NCI-H226 (cell line): ENCODE measurements at regions not wholly inside any gene's neighbourhood (a gene's known extent, or its start where the extent isn't known, plus 50 kb on each side); places are given as distances from the start of the nearest gene placed in this dataset.

ENCODE experiments used
- DNase-seq: peaks from one replicate; pipeline ENCODE4 v3.0.0-alpha.2; 2015

DNA sequence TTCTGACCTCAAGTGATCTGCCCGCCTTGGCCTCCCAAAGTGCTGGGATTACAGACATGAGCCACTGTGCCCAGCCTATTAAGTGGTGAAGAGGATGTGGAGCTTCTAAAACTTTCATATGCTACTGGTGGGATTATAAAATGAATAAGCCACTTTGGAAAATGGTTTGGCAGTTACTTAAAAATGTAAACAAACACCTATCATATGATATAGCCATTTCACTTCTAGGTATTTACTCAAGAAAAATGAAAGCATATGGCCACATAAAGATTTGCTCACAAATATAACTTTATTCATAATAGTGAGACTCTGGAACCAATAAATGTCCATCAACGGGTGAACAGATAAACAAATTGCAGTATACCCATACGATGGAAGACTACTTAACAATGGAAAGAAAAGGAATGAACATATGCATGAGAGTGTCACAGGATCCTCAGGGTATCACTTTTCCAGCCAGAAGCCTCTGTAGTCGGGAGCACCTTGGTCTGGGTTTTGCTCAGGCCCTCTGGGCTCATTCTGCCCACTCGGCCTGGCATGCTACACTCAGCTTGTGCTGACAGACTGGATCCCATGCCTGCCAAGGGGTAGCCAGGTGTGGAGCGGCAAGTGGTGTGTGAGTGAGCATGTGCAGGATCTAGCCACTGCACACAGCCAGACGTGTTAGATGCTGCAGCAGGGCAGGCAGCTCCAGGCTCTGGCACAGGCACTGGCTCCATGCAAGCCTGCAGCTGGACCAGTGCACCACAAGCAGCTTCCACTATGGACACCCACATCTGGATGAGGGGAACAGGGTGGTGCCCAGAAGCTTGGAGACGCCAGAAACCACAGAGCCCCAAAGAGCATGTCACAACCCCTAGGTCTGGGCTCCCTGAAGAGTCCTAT, 213.2 kb upstream of the DIO3 start:
- DNase-seq = no peak

DNA sequence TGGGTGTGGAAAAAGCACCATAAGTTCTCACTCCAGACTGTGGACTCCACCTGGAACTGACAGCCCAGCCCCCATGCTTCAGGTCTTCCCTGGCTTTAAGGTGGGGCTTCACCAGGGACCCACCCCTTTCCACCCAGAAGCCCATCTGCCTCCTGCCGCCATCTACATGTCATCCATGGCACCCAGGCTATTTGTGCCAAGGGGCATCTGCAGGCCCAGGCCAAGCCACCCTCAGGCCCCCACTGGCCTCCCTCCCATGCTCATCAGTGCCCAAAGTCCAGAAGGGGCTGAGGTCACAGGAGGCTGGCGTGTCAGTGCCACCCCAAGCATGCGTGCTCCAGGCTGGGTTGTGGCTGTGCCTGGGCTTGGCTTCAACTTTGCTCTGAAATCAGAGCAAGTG, 212.2 kb upstream of the DIO3 start:
- DNase-seq = no peak

DNA sequence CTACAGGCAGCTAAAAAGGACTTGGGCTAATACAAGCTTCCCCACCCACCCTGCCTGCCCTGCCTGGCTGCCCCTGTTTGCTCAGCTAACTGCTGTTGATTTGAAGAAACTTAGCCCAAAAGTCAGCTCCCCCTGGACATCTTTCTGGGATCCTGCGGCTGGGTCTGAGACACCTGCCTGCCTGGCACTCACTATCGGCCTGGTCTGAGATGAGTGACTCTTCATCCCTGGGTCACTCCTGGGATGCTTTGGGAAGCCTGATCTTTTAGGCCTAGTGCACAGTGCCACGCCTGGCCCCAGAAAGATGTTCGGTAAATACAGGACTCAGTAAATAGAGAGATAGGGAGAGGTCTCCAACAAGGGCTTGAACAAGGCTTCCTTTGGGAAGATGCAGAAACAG, 211.3 kb upstream of the DIO3 start:
- no peak for DNase-seq

DNA sequence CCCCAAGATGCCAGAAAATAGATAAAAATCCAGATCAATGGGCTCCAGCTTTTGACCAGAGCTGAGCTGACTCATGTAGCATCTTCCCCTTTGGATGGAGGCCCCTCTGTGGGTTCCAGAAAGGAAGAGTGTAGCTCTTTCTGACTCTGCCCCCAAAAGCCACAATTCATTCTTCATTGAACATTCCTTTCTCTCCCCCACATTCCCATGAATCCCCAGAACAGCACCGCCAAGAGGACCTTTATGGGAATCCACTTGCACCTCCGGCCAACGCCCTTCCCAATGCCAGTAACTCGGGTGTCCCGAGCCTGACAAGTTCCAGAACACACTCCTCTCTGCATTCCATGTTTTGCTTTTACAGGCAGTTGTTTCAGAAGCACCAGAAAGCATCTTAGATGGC, 210.6 kb upstream of the DIO3 start:
- DNase-seq = no peak

DNA sequence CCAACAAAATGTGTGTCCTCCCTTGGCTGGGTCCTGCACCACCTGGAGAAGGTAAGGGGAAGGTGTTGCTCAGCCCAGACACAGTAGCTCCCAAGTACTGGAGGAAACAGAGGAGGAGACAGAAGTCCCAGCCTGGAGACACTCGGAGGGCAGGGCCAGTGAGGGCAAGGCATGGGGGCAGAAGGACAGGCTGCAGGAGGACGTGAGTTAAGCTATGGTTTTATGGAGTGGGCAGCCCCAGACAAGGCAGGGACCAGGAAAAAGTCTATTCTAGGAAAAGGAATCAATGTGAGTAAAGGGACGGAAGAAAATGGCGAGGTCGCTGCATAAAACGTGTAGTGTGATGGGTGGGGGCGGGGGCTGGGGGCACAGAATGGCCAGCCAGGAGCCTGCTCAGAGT, 210.1 kb upstream of the DIO3 start:
- no peak for DNase-seq

DNA sequence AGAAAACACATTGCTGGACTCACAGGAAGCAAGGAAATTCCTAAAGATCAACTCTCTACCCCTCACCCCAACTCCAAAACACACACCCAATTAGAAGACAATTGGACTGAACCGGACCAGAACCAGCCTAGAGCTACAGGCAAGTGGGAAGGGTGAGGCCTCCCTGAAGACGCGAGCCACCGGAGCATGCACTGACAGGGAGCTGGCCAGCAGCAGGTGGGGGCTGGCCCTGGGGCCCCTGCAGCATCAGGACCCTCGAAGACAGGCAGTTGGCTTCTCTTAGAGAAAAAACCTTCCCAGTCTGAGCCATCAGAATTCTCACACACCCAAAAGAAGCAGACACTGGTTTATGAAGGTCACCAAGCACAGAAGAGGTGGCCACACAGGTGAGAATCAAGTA, 209.5 kb upstream of the DIO3 start:
- no peak for DNase-seq

DNA sequence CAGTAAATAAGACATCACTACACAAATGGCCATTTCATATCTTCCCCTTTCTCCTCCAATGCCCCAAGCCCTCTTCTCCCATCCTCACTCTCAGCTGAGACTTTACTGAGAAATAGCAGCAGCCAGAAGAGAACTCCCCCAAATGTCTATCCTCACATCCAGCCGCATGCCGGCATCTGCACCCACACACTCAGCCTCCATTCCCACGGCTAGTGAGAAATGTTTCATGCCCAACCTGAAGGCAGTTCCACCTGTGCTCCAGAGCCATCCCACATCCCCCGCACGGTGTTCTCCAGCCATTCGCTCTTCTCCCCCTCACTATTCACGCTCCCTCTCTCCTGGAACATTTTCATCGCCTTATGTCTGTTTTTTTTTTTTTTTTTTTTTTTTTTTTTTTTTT, 208.7 kb upstream of the DIO3 start:
- DNase-seq = no peak

DNA sequence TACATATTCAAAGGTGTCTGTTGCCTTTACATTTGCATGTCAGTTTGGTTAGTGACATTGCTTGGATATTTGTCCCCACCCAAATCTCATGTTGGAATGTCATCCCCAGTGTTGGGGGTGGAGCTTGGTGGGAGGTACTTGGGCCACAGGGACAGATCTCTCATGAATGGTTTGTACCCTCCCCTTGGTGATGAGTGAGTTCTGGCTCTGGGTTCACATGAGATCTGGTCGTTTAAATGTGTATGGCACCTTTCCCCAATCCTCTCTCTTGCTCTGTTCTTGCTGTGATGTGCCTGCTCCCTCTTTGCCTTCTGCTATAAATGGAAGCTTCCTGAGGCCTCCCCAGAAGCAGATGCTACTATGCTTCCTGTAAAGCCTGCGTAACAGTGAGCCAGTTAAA, 207.9 kb upstream of the DIO3 start:
- no peak for DNase-seq

DNA sequence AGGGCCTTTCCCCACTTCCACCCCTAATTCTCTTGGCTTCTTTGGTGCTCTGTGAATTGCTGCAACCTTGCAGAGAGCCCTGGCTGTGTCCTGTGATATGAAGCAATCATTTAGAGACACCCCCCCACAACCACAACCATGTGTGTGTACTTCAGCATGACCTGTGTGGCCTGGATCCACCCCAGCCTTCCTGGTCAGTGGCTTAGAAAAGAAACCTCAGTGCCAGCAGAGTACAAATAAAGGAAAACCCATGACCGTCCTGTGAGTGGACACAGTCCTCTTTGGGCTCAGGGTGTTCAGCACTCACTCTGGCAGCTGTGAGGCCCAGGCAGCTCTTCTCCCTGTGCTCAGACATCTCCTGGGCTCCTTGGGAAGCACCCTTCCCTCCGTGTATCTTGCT, 206.6 kb upstream of the DIO3 start:
- DNase-seq = no peak

DNA sequence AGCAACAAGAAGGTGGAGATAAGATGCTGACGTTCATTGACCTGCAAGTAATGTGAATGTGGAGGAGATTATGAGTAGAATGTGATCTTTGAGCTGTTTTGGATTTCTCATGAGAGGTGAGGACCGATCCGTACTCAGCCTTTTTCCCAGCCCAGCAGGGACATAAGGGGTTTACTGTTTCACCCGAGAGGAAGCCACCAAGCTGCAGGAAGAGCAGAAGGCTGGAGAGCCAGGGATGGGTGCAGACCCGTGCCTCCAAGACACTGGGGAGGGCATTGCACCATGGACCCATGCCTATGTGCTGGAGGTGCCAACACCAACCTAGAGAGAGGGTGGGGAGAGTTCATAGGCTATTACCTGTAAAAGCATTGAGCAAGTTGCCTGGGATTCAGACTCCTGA, 206.0 kb upstream of the DIO3 start:
- no peak for DNase-seq

DNA sequence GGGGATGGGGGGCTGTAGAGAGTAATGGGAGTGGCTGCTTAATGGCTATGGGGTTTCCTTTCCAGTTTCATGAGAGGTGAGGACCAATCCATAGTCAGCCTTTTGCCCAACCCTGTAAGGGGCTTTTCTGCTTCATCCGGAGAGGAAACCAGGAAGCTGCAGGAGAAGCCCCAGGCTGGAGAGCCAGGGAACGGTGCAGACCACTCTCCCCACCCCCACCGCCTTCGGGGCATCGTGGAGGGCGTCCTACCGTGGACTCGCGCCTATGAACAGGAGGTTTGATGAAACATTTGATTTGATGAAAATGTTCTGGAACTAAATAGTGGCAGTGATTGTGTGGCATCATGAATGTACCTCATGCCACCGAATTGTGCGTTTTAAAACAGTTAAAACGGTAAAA, 204.3 kb upstream of the DIO3 start:
- no peak for DNase-seq

DNA sequence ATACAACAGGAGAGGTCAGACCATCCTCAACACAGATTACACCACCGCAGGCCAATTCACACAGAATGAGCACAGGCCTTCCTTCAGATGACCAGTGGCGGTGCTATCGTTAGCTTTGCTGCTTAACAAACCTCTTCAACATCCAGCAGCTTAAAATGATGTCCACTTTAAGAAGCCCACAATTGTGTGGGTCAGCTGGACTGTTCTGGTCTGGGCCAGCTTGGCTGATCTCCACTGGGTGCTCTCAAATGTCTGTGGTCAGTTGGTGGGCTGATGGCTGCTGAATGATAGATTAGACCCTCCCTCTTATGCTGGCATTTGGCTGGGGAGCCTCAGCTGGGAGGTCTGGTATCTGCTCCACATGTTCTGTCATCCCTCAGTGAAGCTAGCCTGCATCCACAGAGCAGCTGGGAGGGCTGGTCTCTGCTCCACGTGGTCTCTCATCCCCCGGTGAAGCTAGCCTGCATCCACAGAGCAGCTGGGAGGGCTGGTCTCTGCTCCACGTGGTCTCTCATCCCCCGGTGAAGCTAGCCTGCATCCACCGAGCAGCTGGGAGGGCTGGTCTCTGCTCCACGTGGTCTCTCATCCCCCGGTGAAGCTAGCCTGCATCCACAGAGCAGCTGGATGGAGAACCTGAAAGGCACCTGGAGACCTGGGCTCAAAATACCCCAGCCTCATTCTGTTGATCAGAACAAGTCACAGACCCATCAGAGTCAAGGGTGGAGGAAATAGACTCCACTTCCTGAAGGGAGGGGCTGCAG, 203.6 kb upstream of the DIO3 start:
- DNase-seq = no peak

DNA sequence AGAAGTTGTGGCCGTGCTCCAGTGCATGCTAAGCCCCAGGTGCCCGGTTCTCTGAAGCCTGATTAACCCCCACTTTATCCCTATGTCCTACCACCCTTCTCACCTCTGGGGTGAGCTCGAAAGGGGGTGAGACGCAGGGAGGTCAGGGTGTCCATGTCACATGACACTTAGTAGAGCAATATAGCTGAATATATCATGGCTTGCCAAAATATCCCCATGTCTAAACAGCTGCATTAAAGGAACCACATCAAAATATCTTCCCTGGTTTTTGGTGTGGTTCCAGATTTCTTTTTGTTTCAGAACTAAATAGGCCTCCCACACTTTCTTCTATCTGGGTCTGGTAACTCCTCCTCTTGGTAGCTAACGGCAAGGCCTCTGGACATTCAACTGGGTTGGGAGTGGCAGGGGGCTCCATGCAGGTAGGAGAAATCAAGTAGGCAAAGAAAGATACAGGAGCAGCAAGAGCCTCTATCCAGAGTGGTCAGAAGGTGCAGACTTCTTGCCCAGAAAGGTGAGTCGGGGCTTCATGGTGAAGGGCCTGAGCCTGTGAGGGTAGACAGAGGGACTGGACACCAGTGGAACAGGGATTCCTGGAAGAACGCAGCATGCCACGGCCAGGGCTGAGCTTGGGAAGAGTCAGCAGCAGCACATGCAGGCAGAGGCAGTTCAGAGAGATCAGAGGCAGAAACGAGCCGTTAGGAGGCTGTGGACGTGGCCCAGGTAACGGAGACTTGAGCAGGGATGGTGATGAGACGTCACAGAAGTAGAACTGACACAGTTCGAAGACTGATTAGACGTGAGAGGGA, 202.8 kb upstream of the DIO3 start:
- DNase-seq = no peak

DNA sequence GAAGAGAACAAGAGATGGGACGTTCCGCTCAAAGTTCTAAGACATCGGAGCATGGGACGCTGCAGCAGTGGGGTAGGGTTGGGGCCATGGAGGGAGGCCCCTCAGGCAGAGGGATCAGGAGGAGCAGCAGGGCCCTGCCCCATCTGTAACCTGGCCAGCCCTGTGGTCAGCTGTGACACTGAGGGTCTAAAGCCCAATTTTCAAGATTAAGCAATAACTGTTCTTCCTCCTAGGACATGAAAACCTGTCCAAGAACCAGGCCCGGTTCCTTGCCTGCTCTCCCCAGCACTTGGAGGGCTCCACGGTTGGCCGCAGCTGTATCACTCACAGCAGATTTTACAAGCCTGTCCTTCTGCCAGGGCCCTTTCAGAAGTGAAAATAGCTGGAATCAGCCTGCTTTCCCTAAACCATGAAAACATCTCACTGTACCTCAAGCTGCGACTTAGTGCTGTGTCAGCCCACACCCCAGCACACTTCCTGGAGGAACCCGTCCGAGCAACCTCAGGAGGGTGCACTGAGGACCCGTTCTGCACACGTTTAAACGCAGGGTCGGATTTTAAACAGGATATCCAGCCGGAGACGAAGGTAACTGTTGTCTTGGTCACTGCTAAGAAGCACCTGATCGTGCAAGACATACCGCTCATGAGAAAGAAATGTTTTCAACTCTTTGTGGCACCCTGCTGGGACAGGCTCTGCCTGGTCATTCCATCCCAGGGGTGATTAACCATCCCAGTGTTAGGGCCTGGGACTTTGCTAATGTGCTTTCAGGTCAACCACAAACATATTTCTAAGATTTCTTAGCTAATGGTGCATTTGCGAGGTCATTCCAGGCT, 201.9 kb upstream of the DIO3 start:
- DNase-seq = no peak

DNA sequence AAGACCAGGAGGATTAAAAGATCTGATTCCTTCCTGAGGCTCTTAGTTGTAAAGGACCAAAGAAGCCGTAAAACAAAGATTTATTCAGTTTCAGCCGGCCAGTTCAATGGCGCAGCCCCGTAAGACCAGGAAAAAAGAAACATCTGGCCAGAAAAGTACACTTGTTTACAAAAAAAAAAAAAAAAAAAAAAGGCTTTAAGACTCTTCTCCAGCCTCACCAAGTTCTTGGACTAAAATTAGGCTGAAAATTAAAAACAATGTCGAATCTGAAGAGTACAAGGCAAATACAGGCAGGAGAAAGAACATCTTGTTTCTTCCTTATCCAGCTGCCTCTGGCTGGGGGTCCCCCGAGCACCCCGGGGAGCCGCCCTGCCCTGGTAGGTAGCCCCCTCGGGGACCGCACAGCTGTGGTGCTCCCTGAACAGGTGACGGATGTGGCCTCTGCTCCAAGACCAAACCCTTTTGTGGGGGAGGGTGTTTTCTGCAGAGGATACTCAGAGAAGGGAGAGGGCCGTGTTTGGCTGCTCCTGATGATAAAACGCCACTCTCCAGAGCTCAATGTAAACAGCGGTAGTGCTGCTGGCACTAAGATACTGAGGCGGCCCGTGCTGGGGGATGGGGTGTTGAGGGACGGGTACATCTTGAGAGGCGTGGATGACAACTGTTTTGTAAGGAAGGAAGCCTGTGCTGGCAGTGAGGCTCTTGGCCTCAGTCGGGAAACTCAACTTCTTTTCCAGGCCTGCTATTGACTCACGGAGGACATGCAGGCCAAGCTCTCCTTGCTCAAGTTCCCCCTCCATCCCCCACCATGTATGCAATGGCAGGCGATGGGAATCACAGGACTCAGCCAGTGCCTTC, 201.0 kb upstream of the DIO3 start:
- no peak for DNase-seq

DNA sequence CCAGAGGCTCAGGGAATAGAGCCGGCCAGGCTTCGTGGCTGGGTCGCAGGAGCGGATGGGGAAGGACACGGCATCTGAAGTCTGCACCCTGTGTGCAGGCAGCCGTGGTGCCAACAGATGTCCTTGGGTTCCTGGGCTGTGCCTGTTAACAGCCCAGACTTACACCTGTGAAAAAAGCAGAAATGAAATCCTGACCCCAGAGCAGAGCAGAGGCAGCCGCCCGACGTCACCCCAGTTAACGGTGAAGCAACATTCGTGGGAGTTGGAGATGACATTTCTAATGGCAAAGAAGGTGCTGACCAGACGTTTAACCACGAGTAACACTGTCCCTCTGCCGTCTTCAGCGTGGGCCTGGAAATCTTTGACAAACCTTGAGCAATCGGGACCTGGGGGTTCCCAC, 200.3 kb upstream of the DIO3 start:
- DNase-seq = no peak

DNA sequence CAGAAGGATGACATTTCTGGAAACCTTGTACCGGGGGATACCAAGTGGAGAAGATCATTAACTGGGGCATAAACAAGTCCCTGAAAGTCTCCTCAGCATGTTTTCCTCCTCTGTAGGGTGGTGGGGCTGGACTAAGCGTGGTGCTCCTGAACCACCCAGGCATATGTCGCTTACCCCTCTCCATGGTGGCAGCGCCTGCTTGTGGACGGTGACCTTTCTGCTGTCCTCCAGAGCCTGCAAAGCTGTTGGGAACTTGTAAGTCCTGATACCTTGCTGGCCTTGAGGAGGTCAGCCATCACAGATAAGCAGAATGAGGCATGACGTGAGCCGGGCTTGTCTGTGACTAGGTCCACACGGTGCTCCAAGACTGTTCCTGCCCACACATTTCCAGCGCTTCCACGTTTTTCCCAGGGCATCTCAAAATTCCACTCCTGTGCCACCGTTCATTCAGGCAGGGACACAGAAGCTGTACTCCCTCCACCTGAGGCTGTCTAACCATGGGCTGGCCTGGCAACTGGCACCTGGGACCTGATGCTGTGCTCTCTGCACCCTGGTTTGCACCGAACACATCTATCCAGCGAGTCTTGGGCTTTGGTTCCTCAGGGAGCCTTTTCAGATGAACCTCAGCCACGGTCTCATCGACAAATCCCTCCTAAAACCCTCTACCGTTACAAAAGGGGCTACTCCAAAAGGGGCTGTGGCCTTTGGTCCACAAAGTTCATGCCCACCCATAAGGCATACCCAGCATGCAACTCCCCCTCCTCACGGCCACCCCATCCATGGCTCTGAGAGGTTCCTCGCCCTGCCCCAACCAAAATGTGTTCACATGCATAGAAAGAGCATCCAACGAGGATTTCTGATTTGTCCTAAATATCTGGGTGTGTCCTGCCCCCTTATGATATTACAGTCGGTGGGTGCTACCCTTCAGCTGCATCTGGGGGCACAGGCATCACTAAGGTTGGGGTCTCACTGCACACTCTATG, 199.6 kb upstream of the DIO3 start:
- DNase-seq = no peak

DNA sequence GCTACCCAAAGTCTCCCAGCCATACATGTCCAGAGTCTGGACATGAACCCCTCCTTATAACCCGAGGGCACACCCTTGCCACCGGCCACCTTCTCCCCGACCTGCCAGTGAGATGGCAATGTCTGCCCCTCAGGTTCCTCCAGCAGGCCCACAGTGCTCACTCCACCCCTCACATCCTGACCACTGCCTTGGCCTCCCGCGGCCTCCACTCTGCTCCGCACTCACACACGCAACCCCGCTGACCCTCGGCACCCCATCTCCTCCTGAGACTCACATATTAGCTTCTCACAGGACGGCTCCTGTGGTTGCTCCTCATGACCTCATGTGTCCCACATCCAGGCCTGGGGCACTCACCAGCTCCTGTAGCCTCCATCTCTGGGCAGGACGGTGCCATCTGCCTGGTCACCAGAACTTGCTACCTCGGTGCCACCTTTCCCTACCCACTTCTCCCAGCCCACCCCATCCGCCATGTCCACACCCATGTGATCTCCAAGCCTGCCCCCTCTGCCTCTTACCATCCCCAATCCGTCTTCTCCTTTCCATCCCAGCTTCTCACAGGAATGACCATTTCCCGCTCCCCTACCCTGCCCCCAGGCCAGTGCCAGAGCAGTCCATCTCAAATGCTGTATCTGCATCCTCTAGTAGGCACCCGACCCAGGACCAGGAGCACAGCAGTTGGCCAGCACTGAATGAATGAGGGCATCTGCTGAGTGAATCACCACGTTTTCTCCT, 198.6 kb upstream of the DIO3 start:
- DNase-seq = no peak

DNA sequence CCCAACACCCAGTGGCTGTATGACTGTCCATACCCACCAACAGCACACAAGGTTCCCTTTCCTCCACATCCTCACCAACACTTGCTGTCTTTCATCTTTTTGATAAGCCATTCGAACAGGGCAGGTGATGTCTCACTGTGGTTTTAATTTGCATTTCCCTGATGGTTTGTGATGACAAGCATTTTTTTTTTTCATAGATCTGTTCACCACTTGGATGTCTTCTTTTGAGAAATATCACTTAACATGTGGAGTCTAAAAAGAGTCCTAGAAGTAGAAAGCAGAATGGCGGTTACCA, 198.1 kb upstream of the DIO3 start:
- DNase-seq = no peak

DNA sequence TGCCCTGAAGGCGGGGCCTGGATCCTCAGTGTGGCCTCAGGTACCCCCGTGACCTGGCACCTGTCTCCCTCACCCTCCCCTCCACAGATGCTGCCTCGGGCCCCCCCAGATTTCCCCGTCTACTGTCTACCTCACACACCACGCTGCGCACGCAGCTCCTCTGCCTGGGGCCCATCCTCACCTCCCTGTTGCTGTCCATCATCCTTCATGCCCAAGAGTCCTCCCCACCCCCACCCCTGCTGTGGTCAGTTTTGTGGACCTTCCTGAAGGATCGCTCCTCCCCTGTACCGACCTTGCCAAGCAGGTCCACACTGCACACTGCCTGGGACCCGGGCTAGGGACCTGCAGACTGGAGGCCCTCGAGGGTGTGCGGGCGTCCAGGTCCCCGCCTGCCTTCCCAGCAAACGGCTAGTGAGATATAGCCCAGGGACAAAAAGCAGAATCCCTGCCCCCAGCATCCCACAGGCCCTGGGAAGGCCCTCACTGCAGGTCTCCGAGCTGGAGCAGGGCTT, 197.4 kb upstream of the DIO3 start:
- DNase-seq = no peak
